ENCODE measurements at regions not wholly inside any gene's neighbourhood (a gene's known extent, or its start where the extent isn't known, plus 50 kb on each side); places are given as distances from the start of the nearest gene placed in this dataset.

DNA sequence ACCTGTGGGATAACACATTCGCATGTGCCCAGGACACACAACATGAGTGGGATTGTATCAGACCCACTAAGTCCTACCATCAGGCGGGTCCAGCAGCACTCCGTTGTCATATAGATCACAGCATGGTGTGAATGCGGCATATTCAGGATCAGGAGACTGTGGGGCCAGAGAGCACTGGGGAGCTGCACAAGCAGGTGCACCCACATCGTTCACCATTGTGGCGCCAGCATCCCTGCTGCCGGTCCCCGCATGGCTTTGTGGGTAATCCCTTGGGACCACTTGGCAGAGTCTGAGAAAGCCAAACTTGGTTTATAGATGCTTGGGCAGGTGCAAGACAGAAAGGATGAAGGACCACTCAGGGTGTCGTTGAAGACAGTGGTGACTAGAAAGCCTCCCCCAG is 201.6 kb upstream of the B3GAT1 start:
- ChIA-PET CTCF (no interaction called here), POLR2A (no interaction called here)
- no peaks in the 10 kb centered on the region for H3K36me3 ChIP-seq (ENCODE audit: control insufficient read depth, insufficient read depth, low read length)
- TF ChIP-seq, protein P1, sequence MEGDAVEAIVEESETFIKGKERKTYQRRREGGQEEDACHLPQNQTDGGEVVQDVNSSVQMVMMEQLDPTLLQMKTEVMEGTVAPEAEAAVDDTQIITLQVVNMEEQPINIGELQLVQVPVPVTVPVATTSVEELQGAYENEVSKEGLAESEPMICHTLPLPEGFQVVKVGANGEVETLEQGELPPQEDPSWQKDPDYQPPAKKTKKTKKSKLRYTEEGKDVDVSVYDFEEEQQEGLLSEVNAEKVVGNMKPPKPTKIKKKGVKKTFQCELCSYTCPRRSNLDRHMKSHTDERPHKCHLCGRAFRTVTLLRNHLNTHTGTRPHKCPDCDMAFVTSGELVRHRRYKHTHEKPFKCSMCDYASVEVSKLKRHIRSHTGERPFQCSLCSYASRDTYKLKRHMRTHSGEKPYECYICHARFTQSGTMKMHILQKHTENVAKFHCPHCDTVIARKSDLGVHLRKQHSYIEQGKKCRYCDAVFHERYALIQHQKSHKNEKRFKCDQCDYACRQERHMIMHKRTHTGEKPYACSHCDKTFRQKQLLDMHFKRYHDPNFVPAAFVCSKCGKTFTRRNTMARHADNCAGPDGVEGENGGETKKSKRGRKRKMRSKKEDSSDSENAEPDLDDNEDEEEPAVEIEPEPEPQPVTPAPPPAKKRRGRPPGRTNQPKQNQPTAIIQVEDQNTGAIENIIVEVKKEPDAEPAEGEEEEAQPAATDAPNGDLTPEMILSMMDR (IDR thresholded peaks at IDR 0.05; ENCODE audit: insufficient read depth, low read depth, low read length) = no peak
- no peak for DNase-seq (ENCODE audit: low read depth)
- no peaks in the 10 kb centered on the region for H3K27me3 ChIP-seq (ENCODE audit: control insufficient read depth, insufficient read depth, low read length)
- H3K4me3 ChIP-seq (ENCODE audit: low read depth, low read length) = no peak overlapping the region

DNA sequence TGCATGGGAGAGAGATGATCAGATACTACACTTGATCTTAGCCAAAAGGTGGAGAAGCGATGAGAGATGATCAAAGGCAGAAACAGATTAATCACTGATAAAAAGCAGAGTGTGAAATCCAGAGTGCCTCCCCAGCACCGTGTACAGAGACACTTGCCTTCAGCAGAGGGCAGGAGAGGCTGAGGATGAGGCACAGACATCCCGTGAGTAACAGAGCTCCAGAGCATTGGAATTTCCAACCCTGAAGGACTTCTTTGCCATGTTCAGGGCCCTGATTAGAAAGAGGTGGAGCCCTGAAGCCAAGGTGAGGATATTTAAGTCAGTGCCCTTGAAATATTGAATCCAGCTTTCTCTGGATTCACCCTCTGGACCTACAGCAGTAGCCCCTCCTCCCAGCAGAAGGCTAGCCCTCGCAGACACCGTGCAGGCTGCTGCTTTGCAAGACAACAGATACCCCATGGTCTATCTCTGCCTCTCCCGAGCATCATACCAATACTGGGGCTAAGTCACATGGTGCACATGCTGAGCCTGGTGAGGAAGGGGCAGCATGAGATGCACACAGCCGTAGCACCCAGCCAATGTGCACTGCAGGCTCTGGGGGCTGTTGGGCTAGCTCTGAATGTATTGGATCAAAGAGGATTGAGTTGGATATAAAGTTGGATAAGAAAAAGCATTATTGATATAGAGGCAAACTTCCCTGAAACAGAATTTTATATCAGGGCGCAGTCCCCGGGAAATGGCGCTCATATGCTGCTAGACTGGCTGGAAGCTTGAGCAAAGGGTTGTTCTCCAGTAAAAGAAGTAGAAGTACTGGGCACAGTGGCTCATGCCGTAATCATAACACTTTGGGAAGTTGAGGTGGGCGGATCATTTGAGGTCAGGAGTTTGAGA is 200.3 kb upstream of the B3GAT1 start:
- ChIA-PET POLR2A (no interaction called here), CTCF (no interaction called here)
- H3K4me3 ChIP-seq (ENCODE audit: low read depth, low read length) = no peak overlapping the region
- no peak for DNase-seq (ENCODE audit: low read depth)
- H3K27me3 ChIP-seq (ENCODE audit: control insufficient read depth, insufficient read depth, low read length) = no peaks in the 10 kb centered on the region
- no peaks in the 10 kb centered on the region for H3K36me3 ChIP-seq (ENCODE audit: control insufficient read depth, insufficient read depth, low read length)
- TF ChIP-seq, protein P1 (IDR thresholded peaks at IDR 0.05; ENCODE audit: insufficient read depth, low read depth, low read length) = no peak

DNA sequence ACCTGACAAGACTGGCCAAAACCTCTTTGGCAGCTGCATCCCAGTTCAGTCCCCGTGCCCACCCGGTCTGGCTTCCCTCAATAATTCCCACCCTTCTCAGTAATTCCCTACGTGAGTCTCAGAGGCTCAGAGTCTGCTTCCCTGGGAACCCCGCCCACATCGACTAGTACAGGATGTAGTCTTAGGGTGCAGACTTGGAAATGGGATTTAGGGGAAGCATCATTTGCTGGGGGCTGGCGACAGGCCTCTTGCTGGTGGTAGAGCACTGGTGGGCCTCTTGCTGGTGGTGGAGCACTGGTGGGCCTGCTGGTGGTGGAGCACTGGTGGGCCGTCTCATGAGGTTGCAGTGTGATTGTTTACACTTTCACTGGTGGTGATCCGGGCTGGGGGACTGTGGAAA is 199.5 kb upstream of the B3GAT1 start:
- TF ChIP-seq, protein P1 (IDR thresholded peaks at IDR 0.05; ENCODE audit: insufficient read depth, low read depth, low read length) = no peak
- CTCF ChIA-PET = no interaction called here
- no peaks in the 10 kb centered on the region for H3K27me3 ChIP-seq (ENCODE audit: control insufficient read depth, insufficient read depth, low read length)

DNA sequence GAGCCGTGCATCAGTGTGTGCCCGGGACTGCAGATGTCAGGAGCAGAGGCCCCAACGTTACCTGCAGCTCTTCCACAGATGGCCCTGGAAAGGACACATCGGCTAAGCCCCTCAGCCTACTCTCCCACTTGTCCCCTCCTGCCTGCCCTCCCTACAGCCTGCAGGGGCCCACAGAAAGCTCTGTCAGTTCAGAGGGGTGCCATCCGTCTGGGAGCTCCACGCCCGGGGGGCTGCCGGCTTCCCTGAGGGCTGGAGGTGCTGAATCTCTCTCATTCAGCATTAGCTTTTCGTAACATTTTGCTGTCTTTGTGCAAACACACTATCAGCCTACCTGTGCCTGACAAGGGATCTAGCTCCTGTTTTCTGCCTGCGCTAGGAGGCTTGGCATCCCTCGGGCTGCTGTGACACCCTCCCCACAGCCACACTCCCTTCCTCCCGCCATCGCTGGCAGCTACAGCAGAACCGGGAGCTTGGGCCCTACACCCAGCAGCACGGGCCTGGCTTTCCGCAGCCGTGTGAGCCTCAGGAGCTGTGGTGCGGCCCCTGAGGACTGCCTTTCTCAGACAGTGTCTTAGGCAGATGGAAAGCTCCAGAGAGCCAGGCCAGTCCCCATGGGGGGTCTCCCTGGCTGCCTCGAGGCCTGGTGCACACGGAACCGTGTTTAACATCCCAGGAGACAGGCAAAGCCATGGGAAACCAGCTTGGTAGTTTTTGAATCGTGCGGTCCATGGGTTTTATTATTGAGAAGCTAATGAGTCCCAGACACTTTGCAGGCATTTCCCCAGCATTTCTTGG is 198.3 kb upstream of the B3GAT1 start:
- DNase-seq (ENCODE audit: low read depth) = no peak
- H3K4me3 ChIP-seq (ENCODE audit: low read depth, low read length) = no peak overlapping the region
- TF ChIP-seq, protein P1 (IDR thresholded peaks at IDR 0.05; ENCODE audit: insufficient read depth, low read depth, low read length) = no peak
- ChIA-PET POLR2A (no interaction called here), CTCF (no interaction called here)
- no peaks in the 10 kb centered on the region for H3K27me3 ChIP-seq (ENCODE audit: control insufficient read depth, insufficient read depth, low read length)
- H3K36me3 ChIP-seq (ENCODE audit: control insufficient read depth, insufficient read depth, low read length) = no peaks in the 10 kb centered on the region

More for the DNA sequence above, 199.5 kb upstream of the B3GAT1 start:
- POLR2A ChIA-PET = no interaction called here
- no peaks in the 10 kb centered on the region for H3K36me3 ChIP-seq (ENCODE audit: control insufficient read depth, insufficient read depth, low read length)
- no peak overlapping the region for H3K4me3 ChIP-seq (ENCODE audit: low read depth, low read length)
- no peak for DNase-seq (ENCODE audit: low read depth)

DNA sequence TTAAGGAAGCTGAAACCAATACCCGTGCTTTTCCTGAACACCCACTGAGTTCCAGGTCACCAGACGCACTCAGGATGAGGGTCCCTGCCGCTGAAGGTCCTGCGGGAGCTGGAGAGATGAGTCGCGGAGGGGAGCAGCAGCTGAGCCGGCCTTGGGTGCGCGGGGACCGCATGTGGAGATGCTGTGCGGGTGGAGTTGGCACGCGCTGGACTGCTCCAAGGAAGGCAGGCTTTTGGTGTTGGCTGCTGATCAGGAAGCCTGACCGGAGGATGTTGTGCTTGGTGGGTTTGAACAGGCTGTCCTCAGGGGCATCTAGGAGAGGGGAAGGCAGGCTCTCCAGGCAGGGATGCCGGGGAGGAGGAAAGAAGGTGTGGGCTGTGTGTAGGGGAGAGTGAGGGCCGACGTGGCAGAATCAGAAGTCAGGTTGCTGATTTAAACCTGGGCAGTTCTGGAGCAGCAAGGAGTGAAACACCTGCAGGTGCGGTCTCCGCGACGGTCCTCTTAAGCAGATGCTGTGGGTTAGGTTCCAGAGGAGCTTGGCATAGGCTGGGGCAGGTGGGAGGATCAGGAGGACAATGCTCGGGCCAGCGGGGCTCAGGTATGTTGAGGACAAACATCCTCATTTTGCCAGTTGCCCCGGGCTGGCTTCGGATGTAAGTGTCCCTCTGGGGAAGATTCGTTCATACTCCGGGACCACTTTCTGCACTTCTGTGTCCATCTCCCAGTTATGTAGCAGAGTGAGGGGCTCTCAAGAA is 197.5 kb upstream of the B3GAT1 start:
- no peak for DNase-seq (ENCODE audit: low read depth)
- Histone ChIP-seq H3K36me3 (ENCODE audit: control insufficient read depth, insufficient read depth, low read length) (no peaks in the 10 kb centered on the region), H3K4me3 (ENCODE audit: low read depth, low read length) (no peak overlapping the region), H3K27me3 (ENCODE audit: control insufficient read depth, insufficient read depth, low read length) (no peaks in the 10 kb centered on the region)
- ChIA-PET CTCF (no interaction called here), POLR2A (no interaction called here)
- TF ChIP-seq, protein P1 (IDR thresholded peaks at IDR 0.05; ENCODE audit: insufficient read depth, low read depth, low read length) = no peak

All from BJ (cell line).